Stimulated activated memory B cell treated with anti-CD40 and anti-IgM and Interleukin-4, amounts not matched to agents 10 μg/mL and 1 μg/mL and 100 μg/mL, for 72 hours (primary cell): ENCODE measurements at regions not wholly inside any gene's neighbourhood (a gene's known extent, or its start where the extent isn't known, plus 50 kb on each side); places are given as distances from the start of the nearest gene placed in this dataset.
"Not testable (repeated sequence)": the region's sequence is repeated elsewhere in the genome, so short reads cannot be mapped to it uniquely, and the experiment has no call there.

ENCODE experiments used
- ATAC-seq: fragments of 150-1000 bp; cut with Tn5 transposase; 2 replicates; pipeline ENCODE4 v1.10.0; 2021
- H3K27ac Mint-ChIP-seq: one replicate; pipeline ENCODE4 v1.8.0; 2022; ENCODE audit warnings: mild to moderate bottlenecking, mixed read lengths
- H3K27me3 Mint-ChIP-seq: one replicate; pipeline ENCODE4 v1.8.0; 2022; ENCODE audit warnings: mixed read lengths
- H3K36me3 Mint-ChIP-seq: one replicate; pipeline ENCODE4 v1.8.0; 2022; ENCODE audit warnings: mixed read lengths
- H3K4me1 Mint-ChIP-seq: one replicate; pipeline ENCODE4 v1.8.0; 2022; ENCODE audit warnings: mixed read lengths
- H3K4me3 Mint-ChIP-seq: one replicate; pipeline ENCODE4 v1.8.0; 2022; ENCODE audit warnings: mild to moderate bottlenecking, moderate library complexity, mixed read lengths
- H3K9me3 Mint-ChIP-seq: one replicate; pipeline ENCODE4 v1.8.0; 2022; ENCODE audit warnings: mixed read lengths

GRCh38 chr4:82104578-82104977, 269.2 kb downstream of the HNRNPD start:
- Mint-ChIP-seq H3K36me3 (no peaks in the 10 kb centered on the region), H3K27ac (no peak overlapping the region), H3K27me3 (no peaks in the 10 kb centered on the region), H3K9me3 (no peaks in the 10 kb centered on the region), H3K4me1 (no peaks in the 10 kb centered on the region), H3K4me3 (no peak overlapping the region)
- peak; percentile 20 for ATAC-seq

GRCh38 chr4:82099928-82100579, 273.7 kb downstream of the HNRNPD start:
- ATAC-seq: no peak
- Mint-ChIP-seq H3K9me3 (no peaks in the 10 kb centered on the region), H3K36me3 (no peaks in the 10 kb centered on the region), H3K4me1 (no peaks in the 10 kb centered on the region), H3K27ac (no peak overlapping the region), H3K27me3 (peaks cover 4% of the 10 kb centered on the region), H3K4me3 (no peak overlapping the region)

GRCh38 chr4:82097504-82097903, 276.3 kb downstream of the HNRNPD start:
- Mint-ChIP-seq H3K9me3 (no peaks in the 10 kb centered on the region), H3K4me3 (no peak overlapping the region), H3K36me3 (no peaks in the 10 kb centered on the region), H3K4me1 (no peaks in the 10 kb centered on the region), H3K27ac (no peak overlapping the region), H3K27me3 (peaks cover 12% of the 10 kb centered on the region)
- no peak for ATAC-seq

- peaks cover 12% of the 10 kb centered on the region for H3K27me3 Mint-ChIP-seq
- no peak for ATAC-seq
- H3K4me3 Mint-ChIP-seq: no peak overlapping the region
- H3K27ac Mint-ChIP-seq: no peak overlapping the region
- no peaks in the 10 kb centered on the region for H3K36me3 Mint-ChIP-seq
- H3K9me3 Mint-ChIP-seq: no peaks in the 10 kb centered on the region
- H3K4me1 Mint-ChIP-seq: no peaks in the 10 kb centered on the region
Measured at GRCh38 chr4:82090717-82091116, 283.1 kb downstream of the HNRNPD start.

GRCh38 chr4:82084747-82085146, 289.0 kb downstream of the HNRNPD start:
- Mint-ChIP-seq H3K27ac (no peak overlapping the region), H3K4me3 (no peak overlapping the region), H3K9me3 (no peaks in the 10 kb centered on the region), H3K36me3 (no peaks in the 10 kb centered on the region), H3K4me1 (no peaks in the 10 kb centered on the region), H3K27me3 (peaks cover 22% of the 10 kb centered on the region)
- ATAC-seq: no peak

GRCh38 chr4:82077471-82077995, 296.3 kb downstream of the HNRNPD start:
- H3K27me3 Mint-ChIP-seq: peaks cover 16% of the 10 kb centered on the region
- not testable (repeated sequence) for H3K36me3 Mint-ChIP-seq, H3K27ac Mint-ChIP-seq

GRCh38 chr4:82076809-82077208, 297.0 kb downstream of the HNRNPD start:
- no peak for ATAC-seq
- Mint-ChIP-seq H3K4me1 (no peaks in the 10 kb centered on the region), H3K9me3 (no peaks in the 10 kb centered on the region), H3K27ac (no peak overlapping the region), H3K4me3 (no peak overlapping the region), H3K27me3 (peaks cover 9% of the 10 kb centered on the region), H3K36me3 (no peaks in the 10 kb centered on the region)

More at GRCh38 chr4:82077471-82077995, 296.3 kb downstream of the HNRNPD start:
- ATAC-seq, H3K4me3 Mint-ChIP-seq, H3K9me3 Mint-ChIP-seq, H3K4me1 Mint-ChIP-seq: not testable (repeated sequence)

- H3K27ac Mint-ChIP-seq: no peak overlapping the region
- no peak overlapping the region for H3K4me3 Mint-ChIP-seq
- H3K4me1 Mint-ChIP-seq: no peaks in the 10 kb centered on the region
- H3K36me3 Mint-ChIP-seq: no peaks in the 10 kb centered on the region
- H3K9me3 Mint-ChIP-seq: no peaks in the 10 kb centered on the region
- H3K27me3 Mint-ChIP-seq: peaks cover 4% of the 10 kb centered on the region
- ATAC-seq: no peak
Measured at GRCh38 chr4:82076359-82076758, 297.4 kb downstream of the HNRNPD start.

DNA sequence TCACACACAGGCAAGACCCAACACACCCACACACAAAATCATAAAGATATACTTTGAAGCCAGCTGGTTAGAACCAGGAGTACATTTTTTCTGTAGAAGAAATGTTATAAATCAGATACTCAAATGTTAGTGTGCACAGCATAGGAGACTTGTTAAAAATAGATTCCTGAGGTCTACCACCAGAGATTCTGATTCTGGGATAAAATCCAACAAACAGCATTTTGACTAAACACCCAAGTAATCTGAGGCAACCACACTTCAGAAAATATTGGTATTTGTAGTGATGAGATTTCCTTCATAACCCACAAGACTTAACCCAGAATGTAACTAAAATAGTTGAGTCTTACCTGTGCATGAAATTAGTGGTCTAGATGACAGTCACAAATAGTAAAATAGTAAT, 301.8 kb downstream of the HNRNPD start:
- Mint-ChIP-seq H3K27me3 (peaks cover 9% of the 10 kb centered on the region), H3K4me3 (no peak overlapping the region), H3K27ac (no peak overlapping the region), H3K9me3 (no peaks in the 10 kb centered on the region), H3K4me1 (no peaks in the 10 kb centered on the region), H3K36me3 (no peaks in the 10 kb centered on the region)
- no peak for ATAC-seq

- no peak overlapping the region for H3K27ac Mint-ChIP-seq
- no peaks in the 10 kb centered on the region for H3K36me3 Mint-ChIP-seq
- no peak overlapping the region for H3K4me3 Mint-ChIP-seq
- peaks cover 21% of the 10 kb centered on the region for H3K27me3 Mint-ChIP-seq
- no peaks in the 10 kb centered on the region for H3K4me1 Mint-ChIP-seq
- no peak for ATAC-seq
- no peaks in the 10 kb centered on the region for H3K9me3 Mint-ChIP-seq
Measured at GRCh38 chr4:82069883-82070638, 303.7 kb downstream of the HNRNPD start.

- Mint-ChIP-seq H3K27me3 (peaks cover 28% of the 10 kb centered on the region), H3K27ac (no peak overlapping the region), H3K4me1 (peaks cover 6% of the 10 kb centered on the region), H3K36me3 (no peaks in the 10 kb centered on the region), H3K9me3 (no peaks in the 10 kb centered on the region), H3K4me3 (no peak overlapping the region)
- ATAC-seq: no peak
Measured at GRCh38 chr4:82063017-82063416, 310.8 kb downstream of the HNRNPD start.

DNA sequence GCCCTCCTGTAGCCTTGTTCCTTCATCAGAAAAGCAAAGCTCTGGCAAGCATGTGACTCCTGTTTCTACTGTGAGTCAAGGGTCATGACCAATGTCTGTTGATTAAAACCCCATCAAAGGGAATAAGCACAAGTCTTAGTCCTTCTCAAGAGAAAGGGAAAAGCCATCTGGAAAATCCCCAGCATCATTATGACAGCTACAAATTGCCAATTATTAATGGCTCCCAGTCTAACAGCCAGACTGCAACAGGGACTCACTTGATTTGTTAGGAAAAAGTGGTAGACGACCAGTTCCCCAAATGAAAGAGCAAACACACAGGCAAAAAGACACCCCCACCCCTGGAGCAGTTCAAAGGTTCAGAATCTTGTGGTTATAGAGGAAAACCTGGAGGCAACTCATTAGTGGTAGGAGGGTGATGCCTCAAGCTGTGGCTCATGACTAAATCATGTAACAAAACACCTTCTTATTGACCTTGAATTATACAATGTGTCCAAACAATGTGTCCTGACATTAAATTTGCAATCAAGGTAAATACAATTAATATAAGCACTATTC, 315.7 kb downstream of the HNRNPD start:
- H3K9me3 Mint-ChIP-seq: no peaks in the 10 kb centered on the region
- H3K27me3 Mint-ChIP-seq: peaks cover 5% of the 10 kb centered on the region
- H3K4me1 Mint-ChIP-seq: peaks cover 3% of the 10 kb centered on the region
- H3K4me3 Mint-ChIP-seq: no peak overlapping the region
- no peak for ATAC-seq
- H3K36me3 Mint-ChIP-seq: no peaks in the 10 kb centered on the region
- no peak overlapping the region for H3K27ac Mint-ChIP-seq

DNA sequence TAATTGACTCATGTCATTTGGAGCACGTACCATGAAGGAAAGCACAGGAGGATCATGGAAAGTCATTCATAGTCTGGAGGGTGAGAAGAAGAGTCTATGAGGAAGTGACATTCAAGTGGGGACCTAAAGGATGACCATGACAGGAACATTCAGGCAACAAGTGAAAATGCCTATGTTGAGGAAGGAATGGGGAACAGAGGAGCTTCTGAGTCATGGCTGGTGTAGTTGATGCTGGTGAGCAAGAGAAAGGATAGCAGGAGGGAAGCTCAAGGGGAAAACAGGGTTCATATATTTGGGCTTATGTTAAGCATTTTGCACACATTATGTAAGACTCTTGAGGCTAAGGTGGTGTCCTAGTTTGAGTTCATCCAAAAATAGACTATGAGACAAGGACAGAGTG, 318.6 kb downstream of the HNRNPD start:
- Mint-ChIP-seq H3K4me1 (no peaks in the 10 kb centered on the region), H3K36me3 (no peaks in the 10 kb centered on the region), H3K9me3 (no peaks in the 10 kb centered on the region), H3K27me3 (no peaks in the 10 kb centered on the region), H3K4me3 (no peak overlapping the region), H3K27ac (no peak overlapping the region)
- no peak for ATAC-seq

- H3K36me3 Mint-ChIP-seq: no peaks in the 10 kb centered on the region
- H3K27me3 Mint-ChIP-seq: no peaks in the 10 kb centered on the region
- no peak overlapping the region for H3K4me3 Mint-ChIP-seq
- H3K4me1 Mint-ChIP-seq: no peaks in the 10 kb centered on the region
- H3K27ac Mint-ChIP-seq: no peak overlapping the region
- no peaks in the 10 kb centered on the region for H3K9me3 Mint-ChIP-seq
- ATAC-seq: no peak
Measured at GRCh38 chr4:82053396-82053795, 320.4 kb downstream of the HNRNPD start.

DNA sequence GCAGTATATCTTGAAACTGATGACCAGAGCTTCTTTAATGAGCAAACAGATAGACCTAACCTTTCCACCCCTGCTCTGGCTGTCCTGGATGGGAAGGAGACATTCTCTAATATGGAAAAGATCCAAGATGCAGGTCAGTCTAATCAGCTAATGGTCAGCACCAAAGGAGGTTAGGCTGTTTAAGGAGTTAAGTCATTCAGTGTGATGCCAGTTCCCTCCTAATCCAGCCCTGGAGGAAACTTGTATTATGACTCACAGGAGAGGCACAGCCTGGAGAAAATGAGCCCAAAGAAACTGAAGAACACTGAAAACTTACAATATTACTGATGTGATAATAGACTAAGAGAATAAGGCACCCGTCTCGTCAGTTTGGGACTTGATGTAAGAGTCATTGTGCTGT, 323.0 kb downstream of the HNRNPD start:
- Mint-ChIP-seq H3K4me1 (no peaks in the 10 kb centered on the region), H3K9me3 (no peaks in the 10 kb centered on the region), H3K27ac (no peak overlapping the region), H3K36me3 (no peaks in the 10 kb centered on the region), H3K4me3 (no peak overlapping the region), H3K27me3 (peaks cover 19% of the 10 kb centered on the region)
- no peak for ATAC-seq

DNA sequence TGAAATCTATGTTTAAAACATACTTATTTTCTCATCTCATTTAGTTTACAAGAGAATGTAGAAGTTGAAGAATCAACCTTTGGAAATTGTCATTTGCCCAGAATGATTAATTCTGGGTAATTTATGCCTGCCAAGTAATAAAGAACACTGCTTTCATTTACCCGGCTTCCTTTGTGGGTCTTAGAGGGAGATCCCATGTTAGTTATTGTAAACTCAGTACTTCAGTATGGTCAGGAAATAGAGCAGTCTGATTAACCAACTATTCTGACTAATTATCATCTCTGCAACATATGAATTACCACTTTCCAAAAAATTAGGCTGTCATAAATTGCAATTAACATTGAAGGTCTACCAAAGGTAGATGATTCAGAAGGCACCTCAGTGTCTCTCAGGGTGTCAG, 324.5 kb downstream of the HNRNPD start:
- Mint-ChIP-seq H3K36me3 (no peaks in the 10 kb centered on the region), H3K4me1 (no peaks in the 10 kb centered on the region), H3K4me3 (no peak overlapping the region), H3K27me3 (peaks cover 33% of the 10 kb centered on the region), H3K9me3 (no peaks in the 10 kb centered on the region), H3K27ac (no peak overlapping the region)
- no peak for ATAC-seq
